ENCODE measurements at regions not wholly inside any gene's neighbourhood (a gene's known extent, or its start where the extent isn't known, plus 50 kb on each side); places are given as distances from the start of the nearest gene placed in this dataset.
"Not testable (repeated sequence)": the region's sequence is repeated elsewhere in the genome, so short reads cannot be mapped to it uniquely, and the experiment has no call there.

DNA sequence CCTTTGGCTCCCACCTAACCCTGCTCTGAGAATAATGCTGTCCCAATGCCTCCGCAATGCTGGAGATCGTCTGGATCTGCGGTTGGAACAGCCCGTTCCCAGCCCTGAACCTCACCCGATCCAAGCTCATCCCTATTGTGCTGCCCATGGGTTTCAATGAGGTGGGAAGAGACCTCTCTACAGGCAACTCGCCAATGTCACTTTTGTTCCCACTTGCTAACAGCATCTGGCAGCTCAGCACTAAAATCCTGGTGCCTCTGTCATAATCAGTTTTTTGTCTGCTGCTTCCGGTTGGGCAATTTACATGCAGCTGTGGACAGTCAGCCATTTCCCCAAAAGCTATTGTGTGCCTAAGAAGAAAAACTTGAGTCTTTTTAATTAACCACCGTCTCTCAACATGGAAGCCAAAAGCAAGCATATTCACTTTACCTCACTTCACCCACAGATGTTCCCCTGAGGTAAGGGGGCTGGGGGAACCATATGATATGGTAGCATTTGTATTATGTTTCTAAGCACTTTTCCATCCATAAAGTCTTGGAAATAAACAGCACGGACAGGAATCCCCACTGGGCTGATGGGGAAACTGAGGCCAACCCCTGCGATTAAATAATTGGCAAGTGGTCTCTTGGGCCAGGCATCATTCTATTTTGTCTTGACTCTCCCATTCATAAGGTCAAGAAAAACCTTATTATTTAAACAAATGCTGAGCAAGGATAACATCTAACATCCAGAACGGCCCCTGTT lies 159.2 kb upstream of the CDH5 start:
- no peak for DNase-seq (ENCODE audit: low read depth, low spot score)

DNA sequence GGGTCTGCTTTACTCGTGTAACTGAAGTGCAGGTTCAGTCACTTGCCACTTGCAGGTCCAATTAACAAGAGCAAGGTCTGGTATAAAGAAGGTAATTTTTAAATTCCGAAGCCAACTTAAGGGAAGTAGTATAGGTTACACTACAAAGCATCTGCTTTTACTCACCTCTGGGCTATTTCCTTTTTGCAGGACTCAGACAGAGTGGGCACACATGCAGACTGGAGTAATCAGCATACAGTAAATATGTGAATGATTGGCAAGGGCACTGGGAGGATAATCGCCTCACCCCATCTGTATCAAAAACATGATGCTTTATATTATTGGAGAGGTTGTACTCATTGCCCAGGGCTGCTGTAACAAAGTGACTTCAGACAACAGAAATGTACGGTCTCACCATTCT lies 160.1 kb upstream of the CDH5 start:
- no peak for DNase-seq (ENCODE audit: low read depth, low spot score)

DNA sequence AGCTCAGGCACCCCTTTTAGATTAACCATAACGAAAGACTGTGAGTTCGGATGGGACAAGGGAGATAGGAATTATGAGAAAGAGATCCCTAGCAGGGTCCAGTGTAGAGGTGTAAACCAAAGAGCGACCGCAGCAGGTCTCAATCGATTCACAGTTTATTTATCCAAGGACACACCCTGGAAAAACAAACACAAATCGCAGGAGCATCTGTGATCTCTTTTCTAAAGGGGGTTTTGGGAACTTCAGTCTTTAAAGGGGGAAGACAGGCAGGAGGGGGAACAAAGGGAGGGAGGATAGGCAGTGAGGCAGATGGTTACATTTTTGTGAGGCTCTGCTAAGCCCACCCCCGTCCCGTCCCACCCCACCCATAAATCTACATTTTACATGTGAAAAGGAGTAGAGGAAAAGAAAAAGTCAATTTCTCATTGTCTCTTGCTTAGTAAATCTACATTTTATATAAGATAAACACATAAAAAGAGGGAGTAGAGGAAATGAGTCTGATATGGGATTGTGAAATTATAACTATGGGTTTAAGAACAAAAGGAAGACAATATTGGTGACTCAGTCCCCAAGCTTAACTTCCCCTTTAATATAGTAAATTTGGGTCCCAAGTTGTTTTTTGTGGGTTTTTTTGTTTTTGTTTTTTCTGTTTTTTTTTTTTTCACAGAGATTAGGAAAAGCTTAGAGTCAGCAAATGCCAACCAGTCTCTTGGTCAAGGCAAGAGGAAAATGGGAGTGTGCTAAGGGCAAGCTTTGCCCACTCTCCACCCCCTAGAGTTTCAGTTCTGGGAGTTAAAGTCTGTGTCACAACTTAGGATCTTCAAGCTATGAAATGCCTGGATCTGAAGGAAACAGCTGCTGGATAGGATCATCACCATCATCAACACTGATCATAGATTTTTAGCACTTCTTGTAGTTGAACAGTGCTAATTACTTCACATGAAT lies 160.9 kb upstream of the CDH5 start:
- DNase-seq (ENCODE audit: low read depth, low spot score): no peak

DNA sequence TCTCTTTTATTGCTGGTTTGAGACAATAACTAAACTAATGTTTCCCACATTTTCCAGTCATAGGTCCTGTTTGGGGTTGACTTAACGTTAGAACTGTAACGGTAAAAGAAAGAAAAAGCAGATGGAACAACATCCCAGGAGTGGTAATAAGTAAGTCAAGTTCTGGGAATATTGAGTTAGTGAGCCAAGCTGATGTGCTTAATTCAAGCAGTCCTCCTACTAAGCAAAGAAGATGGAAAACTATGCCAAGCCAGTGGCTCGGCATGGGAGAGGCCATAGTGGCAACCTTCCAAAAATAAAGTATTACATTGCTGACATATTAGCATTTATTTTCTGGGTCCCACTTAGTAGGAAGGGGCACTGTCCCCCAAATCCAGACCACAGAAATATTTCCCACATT lies 161.7 kb upstream of the CDH5 start:
- no peak for DNase-seq (ENCODE audit: low read depth, low spot score)

DNA sequence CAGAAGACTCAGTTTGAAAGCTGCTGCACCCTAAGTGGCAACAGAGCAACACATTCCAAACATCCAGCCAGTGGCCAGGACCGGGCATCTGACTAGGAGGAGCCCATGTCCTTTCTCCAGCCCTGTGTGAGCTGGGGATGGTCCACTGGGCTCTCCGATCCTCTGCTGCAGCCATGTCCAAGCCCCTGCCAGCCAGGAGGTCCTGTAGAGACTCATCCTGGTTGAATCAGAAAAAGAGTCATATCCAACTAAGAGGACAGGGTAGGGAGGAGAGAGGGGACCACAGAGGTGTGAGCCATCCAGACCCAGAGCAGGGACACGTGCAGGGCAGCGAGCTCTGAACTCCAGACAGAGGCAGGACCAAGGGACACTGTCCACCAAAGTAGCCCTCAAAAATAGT lies 163.0 kb upstream of the CDH5 start:
- no peak for DNase-seq (ENCODE audit: low read depth, low spot score)

DNA sequence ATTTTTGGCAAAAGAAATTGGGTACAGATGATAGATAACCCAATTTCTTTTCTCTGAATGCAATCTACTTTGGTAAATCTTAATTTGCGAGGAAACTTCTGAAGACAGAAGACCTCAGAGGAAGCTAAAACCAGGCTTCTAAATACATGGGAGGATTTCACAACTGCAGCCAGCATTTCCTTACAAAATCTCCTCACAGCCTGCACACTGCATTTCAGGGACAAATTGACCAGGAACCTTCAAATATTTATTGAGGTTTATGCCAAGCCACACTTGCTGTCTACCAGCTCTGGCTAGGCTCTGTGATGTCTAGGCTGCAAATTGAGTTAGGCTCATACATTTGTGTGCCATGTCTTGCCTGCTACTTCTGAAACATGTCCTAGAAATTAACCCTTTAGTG lies 167.3 kb upstream of the CDH5 start:
- no peak for DNase-seq (ENCODE audit: low read depth, low spot score)

DNA sequence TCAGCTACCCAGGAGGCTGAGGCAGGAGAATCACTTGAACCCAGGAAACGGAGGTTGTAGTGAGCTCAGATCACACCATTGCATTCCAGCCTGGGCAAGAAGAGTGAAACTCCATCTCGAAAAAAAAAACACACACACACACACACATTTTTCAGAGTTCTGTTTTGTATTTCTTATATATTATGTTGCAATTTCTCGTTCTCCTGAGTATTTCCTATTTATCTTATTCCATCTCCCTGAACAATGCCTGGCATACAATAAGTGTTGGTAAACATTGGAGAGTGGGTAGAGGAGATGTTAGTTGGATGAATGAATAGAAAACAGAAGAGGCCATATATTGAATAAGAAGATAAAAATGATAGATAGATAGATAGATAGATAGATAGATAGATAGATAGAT lies 167.8 kb upstream of the CDH5 start:
- DNase-seq (ENCODE audit: low read depth, low spot score): no peak

DNA sequence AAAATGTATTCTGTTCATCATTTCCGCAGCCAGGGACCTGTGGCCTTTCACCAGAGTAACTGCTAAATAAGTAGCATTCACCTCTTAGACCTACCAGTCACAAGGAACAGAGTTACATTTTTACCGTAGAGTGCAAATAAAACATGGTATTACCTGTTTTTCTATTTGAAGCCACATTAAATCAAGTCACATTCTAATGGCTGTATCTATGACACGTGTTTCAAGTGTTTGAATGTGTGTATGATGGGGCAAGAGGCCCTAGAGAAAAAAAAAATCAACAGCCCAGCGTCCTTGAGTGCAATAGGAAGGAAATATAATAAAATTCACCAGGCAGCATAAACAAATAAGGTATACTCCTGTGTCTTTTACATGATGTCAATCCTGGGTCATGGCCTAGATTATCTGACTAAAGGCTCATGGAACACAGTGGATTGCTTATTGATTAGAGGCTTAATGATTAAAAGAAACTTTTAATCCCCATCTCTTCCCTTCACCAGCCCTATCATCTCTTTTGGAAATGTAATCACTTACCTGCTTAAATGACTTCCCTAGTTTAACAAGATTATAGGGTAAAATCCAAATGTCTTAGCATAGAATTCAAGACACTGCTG lies 168.7 kb upstream of the CDH5 start:
- DNase-seq (ENCODE audit: low read depth, low spot score): no peak

DNA sequence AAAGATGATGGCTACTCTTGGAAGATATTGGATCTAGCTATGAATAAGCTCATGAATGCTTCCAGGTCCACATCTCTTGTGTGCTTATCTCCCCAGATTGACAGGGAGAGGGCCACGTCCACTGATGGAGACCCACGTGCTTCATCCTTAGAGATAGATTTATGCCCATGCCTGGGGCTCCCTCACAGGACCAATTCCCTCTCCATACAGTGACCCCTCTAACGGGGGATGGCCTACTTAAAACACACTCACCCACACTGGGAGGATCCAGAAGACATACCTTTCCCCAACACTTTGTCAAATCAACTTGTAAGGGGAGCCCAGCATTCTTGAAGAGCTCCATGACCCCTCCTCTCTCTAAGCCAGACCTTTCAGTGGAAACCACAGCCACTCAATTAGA lies 169.7 kb upstream of the CDH5 start:
- DNase-seq (ENCODE audit: low read depth, low spot score): no peak

DNA sequence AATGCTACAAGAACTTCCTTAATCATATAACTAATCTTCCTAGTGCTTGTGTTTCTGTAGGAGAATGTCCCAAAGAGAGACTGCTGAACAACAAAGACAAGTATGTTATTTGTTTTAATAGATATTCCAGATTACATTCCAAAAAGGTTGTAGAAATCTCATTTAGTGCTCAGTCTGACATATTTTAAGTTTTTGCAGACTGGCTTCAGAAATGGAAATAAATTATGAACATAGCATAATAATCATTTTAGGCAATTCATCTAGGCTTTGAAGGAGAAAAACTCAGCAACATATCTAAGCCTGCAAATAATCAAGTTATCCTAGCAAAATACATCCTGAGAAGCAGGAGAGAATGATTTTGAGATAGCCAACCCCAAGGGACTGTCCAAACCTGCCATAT lies 171.6 kb upstream of the CDH5 start:
- DNase-seq (ENCODE audit: low read depth, low spot score): no peak

DNA sequence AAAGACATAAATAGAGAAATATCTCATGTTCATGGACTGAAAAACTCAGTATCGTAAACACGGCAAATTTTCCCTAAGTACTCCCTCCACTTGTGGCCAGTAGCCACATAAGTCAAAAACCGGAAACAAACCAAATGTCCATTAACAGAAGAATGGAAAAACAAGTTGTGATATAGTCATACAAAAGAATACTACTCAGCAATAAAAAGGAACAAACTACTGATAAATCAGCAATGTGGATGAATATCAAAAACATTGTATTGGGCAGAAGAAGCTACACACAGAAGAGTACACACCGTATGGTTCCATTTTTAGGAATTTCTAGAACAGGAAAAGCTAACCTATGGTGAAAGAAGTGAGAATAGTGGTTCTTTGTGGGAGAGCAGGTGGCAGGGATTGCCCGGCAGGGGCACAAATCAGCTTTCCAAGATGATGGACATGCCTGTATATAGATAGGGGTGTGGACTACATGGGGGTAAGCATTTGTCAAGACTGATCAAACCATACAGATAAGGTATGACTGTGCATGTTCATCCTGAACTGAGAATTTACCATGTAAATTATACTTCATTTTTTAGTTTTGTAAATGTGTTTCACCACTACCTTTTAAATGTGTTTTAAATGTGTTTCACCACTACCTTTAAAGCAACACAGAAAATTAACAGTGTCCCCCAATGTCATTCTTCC lies 172.8 kb upstream of the CDH5 start:
- no peak for DNase-seq (ENCODE audit: low read depth, low spot score)

DNA sequence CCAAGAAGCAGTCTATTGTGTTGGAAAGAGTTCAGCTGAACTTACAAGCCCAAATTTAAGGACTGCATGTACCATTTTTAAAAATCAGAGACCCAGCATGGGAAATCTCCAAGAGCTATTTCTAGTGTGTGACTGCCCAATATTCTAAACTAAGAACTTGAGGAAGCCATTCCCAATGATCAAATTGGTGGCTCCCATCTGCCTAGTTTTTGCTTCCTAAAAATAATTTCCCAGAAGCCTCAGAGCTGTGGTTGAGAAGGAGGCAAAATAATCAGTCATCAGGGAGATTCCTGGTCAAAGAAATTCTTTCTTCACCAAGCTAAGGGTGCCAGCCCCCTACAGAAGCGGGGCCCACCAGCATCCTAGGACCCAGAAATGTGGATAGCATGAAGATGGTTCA lies 176.1 kb upstream of the CDH5 start:
- DNase-seq (ENCODE audit: low read depth, low spot score): no peak

DNA sequence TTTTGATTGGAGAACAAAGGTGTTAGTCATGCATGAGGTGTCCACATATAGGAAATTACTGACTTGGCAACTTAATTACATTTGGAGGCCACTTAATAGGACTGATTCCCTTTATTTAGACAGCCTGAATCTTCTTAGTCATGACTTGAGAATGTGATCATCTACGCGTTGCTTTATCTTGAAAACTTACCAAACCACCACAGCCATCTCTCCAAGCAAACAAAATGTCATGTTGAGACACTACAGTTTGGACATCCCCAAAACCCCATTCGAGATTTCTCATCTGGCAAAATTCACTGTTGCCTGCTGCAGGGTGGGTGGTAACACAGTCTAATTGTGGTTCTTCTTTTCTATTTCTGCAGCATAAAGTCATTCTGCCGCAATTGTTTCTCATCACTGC lies 176.5 kb upstream of the CDH5 start:
- DNase-seq (ENCODE audit: low read depth, low spot score): no peak

DNA sequence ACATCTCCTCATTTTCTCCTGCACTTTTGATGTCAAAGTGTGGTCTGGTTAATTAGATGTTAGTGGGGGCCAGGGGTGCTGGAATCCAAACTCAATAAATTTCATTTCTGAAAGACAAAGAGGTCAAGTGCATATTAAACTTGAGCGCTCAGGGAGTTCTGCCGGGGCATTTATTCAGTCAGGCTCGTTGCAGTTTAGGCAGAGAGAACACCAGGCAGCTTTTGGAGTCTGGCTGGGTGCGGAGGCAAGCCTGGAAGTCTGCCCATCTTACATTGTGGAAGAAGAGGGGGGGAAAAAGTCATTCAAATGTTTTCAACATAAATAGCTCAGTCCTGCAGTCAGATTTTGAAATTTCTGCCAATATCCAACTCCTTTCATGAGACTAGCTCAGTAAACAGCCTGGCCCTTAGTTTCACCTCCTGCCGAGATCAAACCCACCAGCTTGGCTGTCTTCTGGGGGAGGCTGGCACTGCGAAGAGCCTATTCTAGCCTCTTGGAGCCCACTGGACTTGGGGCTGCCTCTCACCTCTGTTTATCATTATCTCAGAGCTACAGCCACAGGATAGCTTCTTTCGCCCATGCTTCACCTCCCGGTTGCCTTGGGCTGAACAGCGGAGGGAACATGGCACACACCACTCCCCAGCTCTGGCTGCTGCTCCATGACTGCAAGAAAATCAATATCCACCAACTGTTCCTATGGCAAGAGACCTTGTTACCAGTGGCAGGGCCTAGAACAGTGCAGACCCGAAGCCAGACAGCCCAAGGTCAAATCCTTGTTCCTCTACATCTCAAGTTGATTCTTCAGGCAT lies 177.4 kb upstream of the CDH5 start:
- peak; percentile 40 for DNase-seq (ENCODE audit: low read depth, low spot score)

DNA sequence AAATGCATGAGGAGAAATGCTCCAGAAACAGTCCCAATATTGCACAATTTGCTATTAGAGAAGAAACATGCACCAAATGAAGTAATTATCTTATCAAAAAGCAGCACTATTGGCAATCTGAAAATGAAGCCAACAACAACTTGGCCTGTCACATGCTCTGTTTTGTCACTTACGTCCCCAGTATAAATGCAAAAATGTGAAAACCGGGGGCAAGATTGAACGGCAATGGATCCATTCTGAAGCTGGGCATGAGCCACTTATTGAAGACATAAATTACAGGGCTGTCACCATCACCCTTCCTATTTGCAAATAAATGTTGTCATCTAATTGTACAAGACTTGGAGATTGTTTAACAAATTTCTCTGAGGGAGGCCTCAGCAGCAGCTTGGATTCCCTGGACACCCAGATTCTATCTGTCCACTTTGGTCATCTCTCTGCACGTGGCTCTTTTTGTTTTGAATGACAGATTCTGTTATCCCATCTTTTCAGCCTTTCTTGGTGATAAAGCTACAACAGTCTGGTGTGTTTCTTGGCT lies 180.2 kb upstream of the CDH5 start:
- no peak for DNase-seq (ENCODE audit: low read depth, low spot score)

DNA sequence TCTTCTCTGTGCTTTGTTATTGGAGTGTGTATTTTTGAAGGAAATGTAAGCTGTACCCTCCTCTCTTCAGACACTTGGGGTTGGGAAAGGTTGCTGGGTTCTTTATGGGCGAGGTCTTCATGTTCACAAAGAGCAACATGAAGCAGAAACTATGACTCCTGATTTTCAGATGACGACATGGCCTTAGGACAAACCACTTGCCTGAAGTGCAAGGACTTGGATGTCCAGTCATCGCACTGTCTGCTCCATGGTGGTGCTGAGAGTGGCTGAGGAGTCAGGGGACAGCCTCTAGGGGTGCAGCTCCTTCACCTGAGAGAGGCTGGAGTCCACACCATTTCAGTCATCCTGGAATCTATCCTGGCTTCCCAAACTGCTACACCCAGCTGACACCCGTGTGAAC lies 183.9 kb upstream of the CDH5 start:
- DNase-seq (ENCODE audit: low read depth, low spot score): no peak

DNA sequence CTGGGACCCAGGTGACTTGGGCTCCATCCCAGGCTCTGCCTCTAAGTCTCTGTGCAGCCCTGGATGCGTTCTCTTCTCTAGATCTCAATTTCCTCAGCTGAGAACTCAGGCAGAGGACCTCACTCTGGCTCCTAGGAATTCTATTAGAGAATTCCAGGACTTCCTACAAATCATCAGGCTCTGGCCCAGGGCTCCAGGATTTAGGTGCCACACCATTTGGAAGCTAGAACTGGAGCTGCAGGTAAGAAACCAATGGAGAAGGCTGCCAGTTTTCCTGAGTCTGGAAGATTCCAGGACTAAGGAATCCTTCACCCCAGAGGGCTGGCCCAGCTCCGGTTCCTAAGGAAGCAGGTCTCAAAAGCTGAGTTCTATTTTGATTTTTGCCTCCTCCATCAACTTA lies 189.8 kb upstream of the CDH5 start:
- no peak for DNase-seq (ENCODE audit: low read depth, low spot score)

DNA sequence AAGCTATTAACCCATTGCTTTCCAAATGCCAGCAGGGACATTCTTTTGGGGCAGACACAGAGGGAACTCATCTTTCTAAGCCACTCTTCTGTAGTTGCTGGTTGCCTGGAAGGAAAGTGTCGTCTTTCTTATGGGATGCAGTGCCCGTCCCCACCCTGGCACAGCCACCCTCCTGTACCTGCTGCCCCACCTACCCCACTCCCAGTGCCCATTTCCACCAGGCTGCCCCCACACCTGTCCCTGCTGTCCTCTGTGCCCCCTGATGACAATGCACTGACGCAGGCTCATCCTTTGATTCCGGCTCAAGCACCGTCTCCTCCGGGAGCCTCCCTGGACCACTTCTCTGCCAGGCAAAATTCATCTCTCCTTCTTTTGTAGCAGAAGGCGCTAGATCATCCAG lies 190.4 kb upstream of the CDH5 start:
- DNase-seq (ENCODE audit: low read depth, low spot score): no peak

DNA sequence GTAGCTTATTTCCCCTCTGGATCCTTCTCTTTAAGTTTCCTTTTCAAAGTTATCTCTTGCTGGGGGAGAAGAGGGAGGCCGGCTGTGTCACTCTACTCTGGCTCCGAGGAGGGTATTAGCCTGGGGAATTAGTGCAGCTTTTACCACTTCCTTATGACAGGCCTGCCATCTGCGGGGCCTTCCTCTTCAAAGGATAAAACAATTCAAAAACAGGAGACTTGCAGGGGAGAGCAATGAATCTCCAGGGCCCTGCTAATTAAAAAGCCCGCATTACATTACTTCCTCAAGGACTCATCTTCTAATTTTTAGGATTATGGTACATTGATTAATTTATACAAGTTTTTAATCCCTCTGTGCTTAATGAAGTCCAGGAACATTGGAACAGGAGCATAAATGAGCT lies 190.9 kb upstream of the CDH5 start:
- DNase-seq (ENCODE audit: low read depth, low spot score): no peak

DNA sequence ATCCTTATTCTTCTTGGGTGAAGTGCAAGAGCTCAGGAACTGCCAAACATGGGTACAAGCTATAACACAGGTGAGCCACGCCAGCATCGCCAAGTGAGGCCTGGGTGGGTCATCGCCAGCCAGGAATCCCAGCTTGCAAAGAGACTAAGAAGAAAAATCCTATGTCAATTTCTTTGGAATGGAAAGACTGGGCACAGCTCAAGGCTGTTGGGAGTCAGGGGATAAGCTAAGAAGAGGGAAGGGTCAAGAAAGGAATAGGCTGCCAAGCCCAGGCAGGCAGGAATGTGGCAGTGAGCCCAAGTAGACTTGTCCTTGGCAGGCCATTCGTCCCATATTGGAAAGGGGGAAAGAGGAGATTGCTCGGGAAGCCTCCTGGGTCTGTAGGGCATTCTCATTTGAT lies 191.4 kb upstream of the CDH5 start:
- no peak for DNase-seq (ENCODE audit: low read depth, low spot score)

DNA sequence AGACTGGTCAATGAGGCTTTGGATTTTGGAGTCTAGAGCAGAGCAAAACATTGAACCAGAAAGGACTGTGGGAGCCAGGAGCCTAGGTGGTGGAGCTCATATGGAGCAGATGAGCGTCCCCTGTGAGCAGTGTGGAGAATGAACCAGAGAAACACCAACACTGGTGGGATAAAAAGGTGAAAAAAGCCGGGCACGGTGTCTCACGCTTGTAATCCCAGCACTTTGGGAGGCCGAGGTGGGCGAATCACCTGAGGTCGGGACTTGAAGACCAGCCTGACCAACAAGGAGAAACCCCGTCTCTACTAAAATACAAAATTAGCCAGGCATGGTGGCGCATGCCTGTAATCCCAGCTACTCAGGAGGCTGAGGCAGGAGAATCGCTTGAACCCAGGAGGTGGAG lies 192.7 kb upstream of the CDH5 start:
- not testable (repeated sequence) for DNase-seq (ENCODE audit: low read depth, low spot score)

Data from smooth muscle cell of the brain vasculature (primary cell).